Dedifferentiated amniotic fluid mesenchymal stem cell (primary cell): ENCODE measurements at regions not wholly inside any gene's neighbourhood (a gene's known extent, or its start where the extent isn't known, plus 50 kb on each side); places are given as distances from the start of the nearest gene placed in this dataset.

Experiments
- DNase-seq: peaks from one replicate; pipeline ENCODE4 v3.0.0-alpha.2; 2016; ENCODE audit errors: extremely low spot score

DNA sequence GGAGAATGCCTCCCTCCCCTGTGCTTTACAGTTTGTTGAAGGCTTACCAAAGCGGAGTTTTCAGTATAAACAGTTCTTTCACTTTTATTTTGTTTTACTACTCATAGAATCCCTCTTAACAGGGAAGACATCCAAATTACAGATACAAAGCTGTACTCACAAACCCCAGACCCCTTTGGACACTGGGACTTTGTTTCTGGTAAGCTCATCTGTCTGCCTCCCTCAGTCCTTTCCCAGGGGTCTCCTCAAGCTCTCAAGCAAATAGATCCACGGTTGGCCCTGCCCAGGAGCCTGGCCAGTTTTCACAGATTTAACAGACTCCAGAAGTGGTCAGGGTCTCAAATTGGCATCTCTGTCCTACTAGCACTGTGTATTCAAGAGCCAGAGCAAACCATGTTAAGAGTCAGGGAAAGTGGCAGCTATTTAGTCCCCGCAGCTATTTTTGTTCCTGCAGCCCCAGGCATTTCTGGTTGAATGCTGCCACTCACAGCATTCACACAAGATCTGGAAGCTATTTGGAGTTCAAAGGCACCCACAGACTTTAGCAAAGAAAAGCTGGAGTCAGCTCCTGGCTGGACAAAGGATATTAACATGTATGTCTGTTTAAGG lies 54.2 kb downstream of the TMEM100 start:
- DNase-seq: no peak

DNA sequence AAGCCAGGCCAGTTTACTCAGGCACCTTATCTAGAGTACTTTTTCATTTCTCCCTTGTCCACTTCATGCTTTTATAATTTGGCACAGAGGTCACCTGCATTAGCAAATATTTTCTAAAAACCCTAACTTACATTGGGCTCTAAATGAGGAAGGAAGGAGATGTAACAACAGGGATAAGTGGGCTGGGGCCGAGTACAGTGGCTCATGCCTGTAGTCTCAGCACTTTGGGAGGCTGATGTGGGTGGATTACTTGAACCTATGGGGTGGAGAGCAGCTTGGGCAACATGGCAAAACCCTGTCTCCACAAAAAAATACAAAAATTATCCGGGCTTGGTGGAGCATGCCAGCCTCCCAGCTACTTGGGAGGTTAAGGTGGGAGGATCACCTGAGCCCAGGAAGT lies 55.9 kb downstream of the TMEM100 start:
- DNase-seq: no peak

DNA sequence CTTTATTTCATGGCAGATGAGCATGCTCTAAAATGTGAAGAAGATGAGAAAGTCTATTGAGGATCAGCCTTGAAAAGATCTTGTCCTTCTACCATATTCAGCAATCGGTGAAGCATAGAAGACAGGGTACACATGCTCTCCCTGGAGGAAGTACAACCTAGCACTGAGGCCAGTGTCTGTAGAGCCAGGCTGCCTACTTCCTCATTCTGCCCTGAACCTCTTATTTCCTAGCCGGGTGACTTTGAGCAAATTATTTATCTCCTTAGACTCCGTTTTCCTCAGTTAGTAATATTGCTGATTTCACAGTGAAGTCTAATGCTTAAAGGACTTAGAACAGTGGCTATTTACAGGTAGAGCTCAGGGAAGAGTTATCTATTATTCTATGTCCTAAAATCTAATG lies 58.4 kb downstream of the TMEM100 start:
- DNase-seq: no peak

DNA sequence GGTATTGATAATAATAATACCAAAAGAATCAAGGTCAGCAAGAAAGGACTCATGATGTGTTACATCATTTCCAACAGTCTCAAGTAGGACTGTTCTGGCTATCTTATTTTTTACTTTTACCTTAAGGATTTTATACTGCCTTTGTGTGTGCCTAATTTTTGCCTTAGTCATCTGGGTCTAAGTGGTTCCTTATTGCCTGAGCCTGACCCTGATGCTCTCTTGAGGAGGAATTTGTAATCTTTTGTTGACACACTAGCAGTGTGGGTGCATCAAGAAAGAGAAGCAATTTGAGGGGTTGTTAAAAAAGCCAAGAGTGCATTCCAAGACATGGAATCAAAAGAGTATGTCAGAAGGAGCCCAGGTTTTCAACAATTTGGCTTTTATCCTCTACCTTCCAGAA lies 59.3 kb downstream of the TMEM100 start:
- DNase-seq: no peak

DNA sequence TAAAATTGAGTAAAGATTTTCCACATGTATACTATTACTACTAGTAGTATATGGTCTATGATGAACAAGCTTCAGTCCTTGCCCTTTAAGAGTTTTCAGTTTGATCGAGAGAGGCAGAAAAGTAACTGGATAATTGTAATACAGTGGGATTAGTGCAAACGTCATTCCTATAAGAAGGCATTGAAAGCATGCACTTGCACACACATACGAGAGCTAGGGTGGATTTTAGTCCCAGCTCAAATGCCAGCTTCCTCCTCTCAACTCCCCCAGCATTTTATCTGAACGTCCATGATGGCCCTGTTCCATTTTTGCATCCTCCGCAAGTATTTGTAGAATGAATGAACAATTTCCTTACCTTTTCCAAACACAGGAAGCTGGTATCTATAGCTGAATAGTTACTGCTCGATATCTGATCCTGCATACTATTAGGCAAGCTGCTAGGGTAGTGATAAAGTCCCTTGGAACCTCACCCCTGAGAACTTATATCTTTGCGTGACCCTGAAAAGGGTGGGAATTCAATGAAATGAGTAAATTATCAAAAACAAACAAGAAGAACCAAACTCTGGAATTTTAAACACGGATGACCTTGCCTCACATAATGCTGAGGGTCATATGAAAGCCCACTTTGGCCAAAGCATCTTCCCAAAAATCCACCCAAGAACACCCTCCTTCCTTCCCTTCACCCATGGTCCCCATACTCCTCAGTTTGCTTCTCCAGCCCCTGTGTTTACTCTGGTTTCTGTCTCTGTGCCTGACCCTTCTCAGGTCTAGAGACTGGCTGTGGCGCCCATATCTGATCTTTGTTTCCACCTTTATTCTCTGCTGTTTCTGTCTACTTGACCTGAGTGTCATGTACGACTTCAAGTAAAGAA lies 60.5 kb downstream of the TMEM100 start:
- no peak for DNase-seq

DNA sequence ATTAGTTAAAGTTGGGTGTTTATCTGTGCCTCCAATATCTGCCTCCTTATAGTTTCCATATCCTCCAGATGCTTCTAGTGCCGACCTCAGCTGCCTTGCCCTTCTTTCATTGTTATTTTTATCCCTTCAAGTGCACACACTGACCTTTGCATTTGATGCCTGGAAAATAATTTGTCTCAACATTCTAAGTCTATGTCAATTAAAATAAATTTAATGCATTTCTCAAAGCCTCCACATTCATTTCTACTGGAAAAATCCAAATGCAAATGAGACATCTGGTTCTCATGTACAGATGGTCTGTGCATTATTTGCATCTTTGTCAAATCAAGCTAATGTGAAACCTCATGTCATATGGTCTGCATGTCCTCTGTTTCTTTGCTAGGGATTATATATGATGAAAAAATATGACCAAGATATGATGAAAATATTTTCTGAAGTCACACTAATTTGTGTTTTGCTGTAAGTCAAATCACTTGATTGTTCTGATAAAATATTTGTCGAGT lies 61.4 kb downstream of the TMEM100 start:
- no peak for DNase-seq

DNA sequence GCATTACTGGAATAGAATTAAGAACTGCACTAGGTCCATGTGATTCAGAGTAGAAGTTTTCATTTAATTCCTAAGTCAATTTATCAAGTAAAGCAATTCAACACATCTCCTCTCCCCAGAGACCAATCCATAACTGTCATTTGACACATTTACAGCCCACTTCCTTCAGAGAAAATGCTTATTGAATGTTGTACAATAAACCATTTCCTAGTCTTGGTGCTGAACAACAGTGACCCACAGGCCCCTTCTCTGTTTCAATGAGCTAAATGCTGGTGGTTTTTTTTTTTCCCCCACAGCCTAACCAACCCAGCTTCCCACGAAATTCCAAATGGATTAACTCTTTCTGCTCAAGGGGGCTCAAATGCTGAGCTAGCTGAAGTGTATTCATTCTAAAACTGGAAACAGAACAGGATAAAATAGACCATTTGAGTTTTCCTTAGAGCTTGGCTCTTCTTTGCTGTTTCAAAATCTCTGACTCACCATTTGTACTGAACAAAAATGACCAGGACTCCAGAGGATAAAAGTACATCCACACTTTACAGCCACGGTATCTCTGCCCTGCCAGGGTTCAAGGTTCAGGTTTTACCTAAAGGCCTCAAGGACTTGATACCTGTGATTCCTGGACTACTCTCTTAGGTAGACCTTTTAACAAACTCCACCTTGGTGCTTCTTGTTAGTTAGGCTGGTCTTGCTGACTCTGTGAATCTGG lies 62.3 kb downstream of the TMEM100 start:
- no peak for DNase-seq

DNA sequence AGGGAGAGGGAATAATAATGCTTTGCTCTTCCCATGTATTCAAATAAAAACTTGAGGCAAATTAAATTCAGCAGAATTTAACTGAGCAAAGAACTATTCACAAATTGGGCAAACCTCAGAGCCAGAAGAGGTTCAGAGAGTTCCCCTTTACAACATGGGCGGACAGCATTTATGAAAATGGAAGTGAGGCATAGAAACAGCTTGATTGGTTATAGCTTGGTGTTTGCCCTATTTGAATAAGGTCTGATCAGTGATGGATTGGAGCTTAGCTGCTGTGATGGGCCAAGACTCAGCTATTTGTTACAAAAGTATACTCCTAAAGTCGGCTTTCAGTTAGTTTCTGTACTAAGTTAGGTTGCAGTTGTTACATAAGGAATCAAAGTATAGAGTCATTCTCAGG lies 63.0 kb downstream of the TMEM100 start:
- no peak for DNase-seq

DNA sequence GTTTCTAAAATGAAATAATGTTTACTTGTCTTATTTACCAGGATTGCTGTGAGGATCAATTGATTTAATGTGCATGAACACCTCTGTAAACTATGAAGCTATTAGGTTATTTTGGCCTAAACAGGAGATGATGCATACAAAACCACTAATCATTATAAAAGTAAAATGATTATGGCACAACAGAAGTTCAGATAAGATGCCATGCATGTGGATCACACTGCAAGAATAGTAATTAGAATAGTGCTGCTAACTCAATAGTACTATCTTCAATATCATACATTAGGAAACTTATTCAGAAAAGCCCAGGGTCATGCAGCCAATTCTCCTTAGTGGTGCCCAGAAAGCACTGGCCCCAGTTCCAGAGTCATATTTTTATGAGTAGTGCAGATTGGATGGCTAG lies 66.9 kb downstream of the TMEM100 start:
- DNase-seq: no peak

DNA sequence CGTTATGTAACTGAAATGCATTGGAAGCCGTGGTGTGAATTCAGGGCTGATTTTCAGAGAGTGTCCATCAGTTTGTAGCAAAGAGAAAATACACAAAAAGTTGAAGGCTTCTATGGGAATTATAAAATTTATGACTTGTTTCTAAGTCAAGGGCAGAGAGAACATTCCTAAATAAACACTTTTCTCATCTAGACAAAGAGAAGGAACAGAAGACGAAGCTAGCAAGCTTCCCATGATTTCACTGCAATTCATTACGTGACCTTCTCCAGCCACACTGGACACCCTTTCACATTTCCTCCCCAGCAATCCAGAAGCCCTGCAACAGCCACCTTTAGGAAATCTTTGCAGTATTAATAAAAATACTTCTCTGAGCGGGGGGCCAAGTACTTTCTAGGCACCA lies 67.8 kb downstream of the TMEM100 start:
- no peak for DNase-seq

DNA sequence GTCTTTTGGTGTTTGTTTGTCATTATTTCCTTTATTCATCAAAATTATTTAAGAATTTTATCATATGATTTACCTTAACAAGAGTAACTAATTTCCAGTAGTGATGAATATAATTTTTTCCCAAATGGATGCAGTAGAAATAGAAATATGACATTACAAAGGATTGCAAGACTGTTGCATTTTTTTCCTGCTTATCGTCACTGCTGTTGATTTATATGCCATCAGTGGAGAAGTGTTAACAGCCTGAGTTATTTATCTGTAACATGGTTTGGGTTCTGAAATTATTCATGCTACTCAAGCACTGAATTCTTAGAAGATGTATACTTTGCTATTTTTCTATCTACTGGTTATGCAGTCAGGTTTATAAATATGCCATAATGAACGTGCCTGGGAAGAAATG lies 68.6 kb downstream of the TMEM100 start:
- no peak for DNase-seq

DNA sequence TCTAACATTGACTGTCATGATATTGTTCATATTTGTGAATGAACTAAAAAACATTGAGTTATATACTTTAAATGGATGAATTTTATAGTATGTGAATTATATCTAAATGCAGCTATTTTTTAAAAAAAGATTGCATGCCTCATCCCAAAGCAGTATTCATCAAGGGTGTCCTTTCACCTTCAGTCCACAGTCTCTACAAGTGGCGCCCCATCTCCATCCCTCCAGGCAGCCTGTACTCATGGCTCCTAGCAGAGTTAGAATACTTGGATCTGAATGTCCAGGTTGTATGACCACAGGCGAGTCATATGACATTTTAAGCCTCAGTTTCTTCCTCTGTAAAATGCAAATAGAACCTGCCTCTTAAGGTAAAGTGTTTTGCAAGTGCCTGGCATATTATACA lies 69.8 kb downstream of the TMEM100 start:
- no peak for DNase-seq

DNA sequence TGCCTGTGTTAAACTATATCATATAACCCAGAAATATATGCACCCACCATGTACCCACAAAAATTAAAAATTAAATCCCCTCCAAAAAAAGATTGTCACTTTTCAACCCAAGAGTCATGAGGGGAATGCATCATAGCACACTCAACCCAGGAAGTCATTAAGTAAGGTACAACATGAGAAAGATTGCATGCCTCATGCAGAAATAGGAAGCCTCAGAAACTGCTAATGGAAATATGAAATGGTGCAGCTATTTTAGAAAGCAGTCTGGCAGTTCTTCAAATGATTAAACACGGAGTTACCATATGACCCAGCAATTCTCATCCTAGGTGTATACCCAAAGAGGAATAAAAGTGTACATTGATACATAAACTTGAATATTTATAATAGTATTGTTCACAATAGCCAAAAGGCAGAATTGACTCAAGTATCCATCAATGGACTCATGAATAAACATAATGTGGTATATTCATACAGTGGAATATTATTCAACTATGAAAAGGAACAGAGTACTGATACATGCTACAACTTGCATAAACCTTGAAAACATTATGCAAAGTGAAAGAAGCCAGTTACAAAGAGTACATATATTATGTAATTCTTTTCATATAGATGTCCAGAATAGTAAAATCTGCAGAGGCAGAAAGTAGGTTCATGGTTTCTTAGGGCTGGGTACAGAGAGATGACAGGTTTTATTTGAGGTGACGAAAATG lies 70.4 kb downstream of the TMEM100 start:
- DNase-seq: no peak

DNA sequence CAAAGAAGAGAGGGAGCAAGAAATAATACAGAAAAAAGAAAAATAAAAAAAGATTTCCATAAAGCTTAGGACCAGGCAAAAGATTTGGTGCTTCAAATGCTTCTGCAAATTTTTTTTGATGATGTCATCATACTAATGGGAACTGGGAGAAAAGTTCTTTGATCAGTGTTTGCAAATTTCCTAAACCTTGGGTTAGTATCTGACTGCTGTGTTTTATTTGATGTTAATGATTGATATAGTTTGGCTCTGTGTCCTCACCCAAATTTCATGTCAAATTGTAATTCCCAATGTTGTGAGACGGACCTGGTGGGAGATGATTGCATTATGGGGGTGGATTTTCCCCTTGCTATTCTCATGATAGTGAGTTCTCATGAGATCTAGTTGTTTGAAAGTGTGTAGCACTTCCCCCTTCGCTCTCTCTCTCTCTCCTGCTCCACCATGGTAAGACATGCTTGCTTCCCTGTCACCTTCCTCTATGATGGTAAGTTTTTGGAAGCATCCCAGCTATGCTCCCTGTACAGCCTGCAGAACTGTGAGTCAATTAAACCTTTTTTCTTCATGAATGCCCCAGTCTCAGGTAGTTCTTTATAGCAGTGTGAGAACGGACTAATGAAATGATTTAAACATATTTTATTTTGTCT lies 72.6 kb downstream of the TMEM100 start:
- DNase-seq: no peak

DNA sequence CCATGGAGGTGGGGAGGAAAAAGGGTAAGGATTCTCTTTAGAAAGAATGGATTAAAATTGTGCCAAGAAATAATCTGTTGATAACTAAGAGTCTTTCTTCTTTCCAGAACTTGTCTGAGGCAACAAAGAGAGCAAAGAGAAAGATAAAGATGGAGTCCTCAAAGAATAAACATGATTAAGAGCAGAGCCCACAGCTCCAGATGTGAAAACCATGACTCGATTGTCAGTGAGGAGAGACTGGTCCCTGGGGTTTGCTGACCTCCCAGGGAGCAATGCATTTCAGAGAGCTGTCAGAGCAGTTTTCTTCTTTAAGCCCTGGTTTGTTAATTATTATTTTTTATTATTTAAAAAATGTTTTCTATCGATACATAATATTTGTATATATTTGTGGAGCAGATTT lies 74.6 kb downstream of the TMEM100 start:
- DNase-seq: no peak

DNA sequence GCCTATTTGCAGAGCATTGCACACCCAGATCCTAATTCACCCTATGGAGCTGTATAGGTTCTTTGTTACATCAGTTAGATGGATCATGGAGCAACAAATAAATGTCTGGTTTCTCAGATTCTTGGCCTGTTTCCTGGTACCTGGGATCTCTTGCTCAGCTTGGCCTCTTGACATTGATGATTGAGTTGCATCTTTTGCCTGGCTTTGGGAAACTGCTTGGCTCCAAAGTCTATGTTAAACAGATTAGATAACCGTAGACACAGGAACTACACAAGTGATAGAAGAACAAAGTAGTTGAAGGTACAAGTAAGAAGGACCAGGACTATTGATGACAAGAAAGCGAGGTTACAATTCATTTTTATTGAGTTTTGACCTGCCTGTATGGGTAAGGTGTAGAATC lies 77.3 kb downstream of the TMEM100 start:
- DNase-seq: no peak

DNA sequence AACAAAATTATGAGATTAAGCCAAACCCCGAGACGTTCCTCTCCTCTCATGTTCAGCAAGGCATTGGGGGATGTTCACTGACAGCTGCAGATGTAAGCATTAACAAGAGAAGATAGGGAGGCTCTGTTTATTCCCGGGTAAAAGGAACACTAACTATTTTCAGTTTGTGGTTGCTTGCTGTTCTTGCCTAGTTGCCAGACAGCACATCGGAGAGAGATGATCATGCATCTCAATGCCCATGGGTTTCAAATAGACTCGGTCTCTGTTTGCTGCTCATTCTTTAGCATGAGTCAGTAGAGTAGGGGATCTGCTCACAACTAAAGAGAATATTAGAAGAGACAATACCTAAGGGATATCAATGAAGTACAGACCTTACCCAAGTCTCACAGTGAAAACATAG lies 78.3 kb downstream of the TMEM100 start:
- no peak for DNase-seq

DNA sequence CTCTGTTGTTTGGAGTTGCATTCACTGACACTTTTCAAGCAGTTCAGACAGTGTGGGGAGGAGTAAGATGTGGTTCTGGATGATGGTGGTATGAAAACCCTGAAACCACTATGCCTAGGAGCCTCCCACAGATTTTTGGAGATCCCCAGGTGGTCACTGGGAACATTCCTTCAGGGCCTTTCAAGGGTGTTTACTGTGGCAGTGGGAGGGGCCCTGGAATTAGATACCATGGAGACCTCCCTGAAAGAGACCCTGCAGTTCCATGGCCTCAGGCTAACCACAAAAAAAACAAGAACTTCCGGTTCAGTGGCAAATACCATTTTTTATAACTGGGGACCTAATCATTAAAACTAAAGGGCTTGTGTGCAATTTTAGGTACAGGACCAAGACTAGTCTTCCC lies 79.9 kb downstream of the TMEM100 start:
- no peak for DNase-seq

DNA sequence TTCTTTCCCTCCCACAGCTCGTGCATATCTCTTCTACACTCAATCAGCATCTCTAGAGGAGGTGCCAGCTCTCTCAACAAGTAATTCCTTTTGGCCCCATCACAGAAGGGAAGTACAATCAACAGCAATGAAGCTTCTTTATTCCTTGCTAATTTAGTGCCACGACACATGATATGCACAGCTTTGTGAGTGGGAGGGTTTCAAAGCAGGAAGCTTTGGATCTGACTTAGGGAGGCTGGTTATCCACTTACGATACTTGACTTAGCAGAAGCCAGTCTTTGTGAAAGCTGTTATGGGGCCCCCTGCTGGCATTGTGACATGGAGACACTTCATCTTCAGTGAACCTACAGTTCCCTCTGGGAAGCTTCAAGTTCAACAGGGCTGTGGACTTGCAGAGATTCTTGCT lies 81.0 kb downstream of the TMEM100 start:
- DNase-seq: no peak

DNA sequence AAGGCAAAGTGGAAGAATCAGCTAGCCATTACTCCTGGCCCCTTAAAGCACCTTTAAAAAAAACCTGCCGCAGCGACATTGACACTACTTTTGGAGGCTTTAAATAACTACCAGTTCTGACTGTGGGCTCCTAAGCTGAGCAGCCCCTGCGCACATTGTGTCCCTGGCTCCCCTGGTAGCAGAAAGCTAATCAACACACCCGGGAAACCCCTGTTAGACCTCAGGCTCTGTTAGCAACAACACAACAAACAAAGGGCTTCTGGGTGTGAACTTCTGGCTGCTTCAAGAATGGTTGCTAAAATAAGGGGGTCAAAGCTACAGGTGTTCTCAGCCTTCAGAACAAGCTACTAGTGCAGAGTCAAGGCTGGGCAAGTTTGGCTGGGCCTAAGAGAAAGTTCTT lies 83.6 kb downstream of the TMEM100 start:
- no peak for DNase-seq

DNA sequence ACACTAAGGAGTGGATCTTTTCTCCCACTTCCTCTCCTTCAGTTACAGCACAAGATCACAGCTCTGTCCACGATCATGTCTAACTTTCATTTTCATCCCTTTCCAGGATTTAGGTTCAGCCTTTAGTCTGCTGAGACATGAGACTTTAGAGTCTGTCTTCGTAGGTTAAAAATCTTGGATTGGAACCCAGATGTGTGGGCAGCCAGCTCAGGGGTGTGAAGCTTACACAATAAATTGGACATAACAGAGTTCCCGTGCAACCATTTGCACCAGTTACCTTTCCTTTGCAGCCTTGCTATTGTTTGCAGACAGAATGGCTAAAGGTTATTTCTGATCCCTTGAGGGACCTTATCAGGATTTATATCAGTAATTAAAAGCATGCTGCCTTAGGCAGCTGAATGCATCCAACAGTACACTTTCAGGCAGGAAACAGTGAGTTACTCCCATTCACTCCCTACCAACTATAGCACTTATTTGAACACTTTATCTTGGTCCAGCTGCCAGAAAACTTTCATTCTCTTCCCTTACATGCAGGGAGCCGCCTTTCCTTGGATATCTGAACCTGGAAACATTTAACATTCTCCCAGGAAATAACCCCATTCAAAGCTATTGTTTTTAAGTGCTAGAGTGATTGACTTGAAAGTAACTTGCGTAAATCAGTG lies 87.3 kb downstream of the TMEM100 start:
- no peak for DNase-seq
